PC-3 (cell line): ENCODE measurements at regions not wholly inside any gene's neighbourhood (a gene's known extent, or its start where the extent isn't known, plus 50 kb on each side); places are given as distances from the start of the nearest gene placed in this dataset.

Experiments used
- ATAC-seq: fragments of 200-7000 bp; cut with Tn5 transposase; 2 replicates; pipeline ENCODE4 v1.9.1; 2020; ENCODE audit warnings: mild to moderate bottlenecking, moderate library complexity
- BruUV-seq: library from RNA; stranded (reverse); fragments of 400-500 nt; replicated peaks from 2 replicates; lab custom pipeline; 2021; lab: Mats Ljungman, UMichigan
- CTCF ChIA-PET: fragments of 300-600 bp; sonication (Branson Sonifier 250); formaldehyde crosslinking; loops from one replicate; lab custom pipeline; 2022; ENCODE audit warnings: antibody characterized with exemption; lab: Charles Lee
- POLR2A ChIA-PET: fragments of 300-600 bp; sonication (Branson Sonifier 250); formaldehyde crosslinking; loops from one replicate; lab custom pipeline; 2022; ENCODE audit warnings: antibody characterized with exemption; ENCODE audit not compliant: unreplicated experiment; lab: Charles Lee
- DNase-seq: peaks from one replicate; pipeline ENCODE4 v3.0.0-alpha.2; 2015
- H2AFZ ChIP-seq: fragments of 300-600 bp; sonication (generic); 2 replicates; pipeline ENCODE4 v1.6.0; 2016; ENCODE audit warnings: antibody characterized with exemption, low read length
- H3F3A ChIP-seq: fragments of 300-600 bp; sonication (generic); one replicate; pipeline ENCODE4 v1.6.0; 2017; ENCODE audit warnings: antibody characterized with exemption, low read length, control low read depth, mild to moderate bottlenecking; ENCODE audit not compliant: unreplicated experiment
- H3K27ac ChIP-seq: fragments of 300-600 bp; sonication (generic); 2 replicates; pipeline ENCODE4 v1.5.1; 2016; ENCODE audit warnings: mild to moderate bottlenecking, low read length
- H3K27me3 ChIP-seq: fragments of 300-600 bp; sonication (generic); 2 replicates; pipeline ENCODE4 v1.6.1; 2016; ENCODE audit warnings: low read length, mixed read lengths
- H3K36me3 ChIP-seq: fragments of 300-600 bp; sonication (generic); 2 replicates; pipeline ENCODE4 v1.6.1; 2016; ENCODE audit warnings: low read depth, mixed run types, low read length, mixed read lengths
- H3K4me1 ChIP-seq: fragments of 300-600 bp; sonication (generic); 2 replicates; pipeline ENCODE4 v1.5.1; 2016; ENCODE audit warnings: low read length; ENCODE audit not compliant: insufficient read depth
- H3K4me2 ChIP-seq: fragments of 300-600 bp; sonication (generic); 2 replicates; pipeline ENCODE4 v1.6.0; 2016; ENCODE audit warnings: low read length
- H3K4me3 ChIP-seq: fragments of 300-600 bp; sonication (generic); 2 replicates; pipeline ENCODE4 v1.5.1; 2016; ENCODE audit warnings: mild to moderate bottlenecking, low read length, mixed read lengths
- H3K79me2 ChIP-seq: fragments of 300-600 bp; sonication (generic); 2 replicates; pipeline ENCODE4 v1.6.1; 2017; ENCODE audit warnings: low read length, mixed read lengths
- H3K9ac ChIP-seq: fragments of 300-600 bp; sonication (generic); 2 replicates; pipeline ENCODE4 v1.6.0; 2016; ENCODE audit warnings: mild to moderate bottlenecking, low read length
- H3K9me2 ChIP-seq: fragments of 300-600 bp; sonication (generic); replicated peaks from 2 replicates; pipeline ENCODE4 v1.6.1; 2016; ENCODE audit warnings: mixed run types, low read length, mixed read lengths
- H3K9me3 ChIP-seq: fragments of 300-600 bp; sonication (generic); 2 replicates; pipeline ENCODE4 v1.6.1; 2016; ENCODE audit warnings: low read length, mixed read lengths
- H4K20me1 ChIP-seq: fragments of 300-600 bp; sonication (generic); 2 replicates; pipeline ENCODE4 v1.6.1; 2016; ENCODE audit warnings: low read length, mixed read lengths
- CTCF ChIP-seq: fragments of 300-600 bp; sonication (generic); conservative IDR thresholded peaks from 2 replicates; pipeline ENCODE4 v1.5.1; 2017; ENCODE audit warnings: antibody characterized with exemption, low read depth, mild to moderate bottlenecking, low read length
- EZH2 ChIP-seq: fragments of 300-600 bp; sonication (generic); IDR thresholded peaks from one replicate; pipeline ENCODE4 v1.6.1; 2017; ENCODE audit warnings: antibody characterized with exemption, mild to moderate bottlenecking, low read length; ENCODE audit not compliant: unreplicated experiment
- EZH2phosphoT487 ChIP-seq: fragments of 300-600 bp; sonication (generic); IDR thresholded peaks from 2 replicates; pipeline ENCODE4 v1.6.1; 2018; ENCODE audit warnings: mild to moderate bottlenecking, antibody characterized with exemption, low read length, borderline replicate concordance
- intact Hi-C: fragments of 100-400 bp; cut with micrococcal nuclease; formaldehyde crosslinking; loops from 2 replicates; pipeline ENCODE4 v1.9.0; 2023

- H3K4me3 ChIP-seq = no peak overlapping the region
- peak overlapping the region; percentile 39; the same call in 1 of the 2 replicates for H2AFZ ChIP-seq
- ATAC-seq (peak; percentile 60), DNase-seq (peak; percentile 45)
- no peak overlapping the region for H3K9ac ChIP-seq
- H3F3A ChIP-seq = no peaks in the 10 kb centered on the region
- CTCF ChIA-PET = no interaction called here
- no peaks in the 10 kb centered on the region for H3K36me3 ChIP-seq
- POLR2A ChIA-PET = no interaction called here
- intact Hi-C loops = no loop called here
- H3K27me3 ChIP-seq = no peaks in the 10 kb centered on the region
- H3K4me1 ChIP-seq = peaks cover 33% of the 10 kb centered on the region
- no peaks in the 10 kb centered on the region for H4K20me1 ChIP-seq
- peak overlapping the region; percentile 8; the same call in 1 of the 2 replicates for H3K27ac ChIP-seq
- H3K9me3 ChIP-seq = peaks cover 10% of the 10 kb centered on the region; the same call in 1 of the 2 replicates
- H3K9me2 ChIP-seq = no peaks in the 10 kb centered on the region
- H3K79me2 ChIP-seq = no peaks in the 10 kb centered on the region
- H3K4me2 ChIP-seq = peak overlapping the region; percentile 39
- TF ChIP-seq EZH2 = no peak
- no peak for TF ChIP-seq CTCF
- no peak for TF ChIP-seq EZH2phosphoT487
- BruUV-seq = no TSS peak
Measured at GRCh38 chr5:103444333-103445038, 118.1 kb downstream of the NUDT12 start.

DNA sequence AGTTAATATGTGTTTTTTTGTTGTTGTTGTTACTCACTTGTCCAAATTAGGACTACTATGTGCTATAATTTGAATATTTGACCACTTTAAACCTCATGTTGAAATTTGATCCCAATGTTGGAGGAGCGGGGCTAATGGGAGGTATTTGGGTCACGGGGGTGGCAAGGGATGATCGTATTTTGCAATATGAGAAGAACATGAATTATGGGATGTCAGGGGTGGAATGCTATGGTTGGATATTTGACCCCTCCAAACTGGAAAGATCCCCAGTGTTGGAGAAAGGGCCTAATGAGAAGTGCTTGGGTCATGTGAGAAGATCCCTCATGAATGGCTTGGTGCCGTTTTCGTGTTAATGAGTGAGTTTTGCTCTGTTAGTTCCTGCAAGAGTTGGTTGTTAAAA is 119.8 kb downstream of the NUDT12 start:
- H3K27ac ChIP-seq = no peak overlapping the region
- H2AFZ ChIP-seq = no peak overlapping the region
- H3K4me1 ChIP-seq = peaks cover 33% of the 10 kb centered on the region
- no peaks in the 10 kb centered on the region for H3F3A ChIP-seq
- no peaks in the 10 kb centered on the region for H3K36me3 ChIP-seq
- H3K9ac ChIP-seq = no peak overlapping the region
- ChIA-PET POLR2A (no interaction called here), CTCF (no interaction called here)
- H3K4me2 ChIP-seq = no peak overlapping the region
- peaks cover 15% of the 10 kb centered on the region; the same call in 1 of the 2 replicates for H3K9me3 ChIP-seq
- no peaks in the 10 kb centered on the region for H3K27me3 ChIP-seq
- no peak for DNase-seq
- TF ChIP-seq EZH2phosphoT487 (no peak), CTCF (no peak), EZH2 (no peak)
- no peaks in the 10 kb centered on the region for H3K9me2 ChIP-seq
- no TSS peak for BruUV-seq
- no peak overlapping the region for H3K4me3 ChIP-seq
- intact Hi-C loops = no loop called here
- H3K79me2 ChIP-seq = no peaks in the 10 kb centered on the region
- no peaks in the 10 kb centered on the region for H4K20me1 ChIP-seq
- no peak for ATAC-seq

GRCh38 chr5:103441523-103441922 is 121.1 kb downstream of the NUDT12 start:
- POLR2A ChIA-PET = no interaction called here
- Histone ChIP-seq H3K36me3 (no peaks in the 10 kb centered on the region), H3K4me1 (peaks cover 21% of the 10 kb centered on the region), H3K27ac (no peak overlapping the region), H3K4me3 (no peak overlapping the region), H3K9ac (no peak overlapping the region), H3K4me2 (no peak overlapping the region), H2AFZ (no peak overlapping the region), H3K9me2 (no peaks in the 10 kb centered on the region), H3F3A (no peaks in the 10 kb centered on the region), H3K79me2 (no peaks in the 10 kb centered on the region), H4K20me1 (no peaks in the 10 kb centered on the region), H3K9me3 (peaks cover 15% of the 10 kb centered on the region; the same call in 1 of the 2 replicates), H3K27me3 (no peaks in the 10 kb centered on the region)
- CTCF ChIA-PET = interaction anchor here (0.6 kb wide), 1 partner anchor 185 kb away, joined by 3 read pairs; no protein-coding TSS in a partner anchor
- DNase-seq = no peak
- no TSS peak for BruUV-seq
- intact Hi-C loops = no loop called here
- ATAC-seq = no peak
- TF ChIP-seq CTCF (peak; percentile 60), EZH2phosphoT487 (no peak)
